Mucosa of gallbladder (tissue), 1 donor: ENCODE measurements at regions not wholly inside any gene's neighbourhood (a gene's known extent, or its start where the extent isn't known, plus 50 kb on each side); places are given as distances from the start of the nearest gene placed in this dataset.

Experiments used
- DNase-seq: peaks from one replicate; pipeline ENCODE4 v3.0.0-alpha.2; 2020; ENCODE audit warnings: low spot score
- donor health status: DM: no; HTN: no; CAD: no.

DNA sequence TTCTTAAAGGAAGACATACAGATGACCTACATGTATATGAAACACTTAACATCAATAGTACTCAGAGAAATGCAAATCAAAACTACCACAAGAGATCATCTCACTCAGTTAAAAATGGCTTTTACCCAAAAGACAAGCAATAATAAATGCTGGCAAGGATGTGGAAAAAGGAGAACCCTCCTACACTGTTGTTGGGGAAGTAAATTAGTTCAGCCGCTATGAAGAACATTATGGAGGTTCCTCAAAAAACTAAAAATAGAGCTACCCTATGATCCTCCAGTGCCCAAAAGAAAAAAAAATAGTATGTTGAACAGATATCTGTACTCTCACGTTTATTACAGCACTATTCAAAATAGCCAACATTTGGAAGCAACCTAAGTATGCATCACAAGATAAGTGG, 1579.4 kb upstream of the TMEFF2 start:
- DNase-seq: no peak

DNA sequence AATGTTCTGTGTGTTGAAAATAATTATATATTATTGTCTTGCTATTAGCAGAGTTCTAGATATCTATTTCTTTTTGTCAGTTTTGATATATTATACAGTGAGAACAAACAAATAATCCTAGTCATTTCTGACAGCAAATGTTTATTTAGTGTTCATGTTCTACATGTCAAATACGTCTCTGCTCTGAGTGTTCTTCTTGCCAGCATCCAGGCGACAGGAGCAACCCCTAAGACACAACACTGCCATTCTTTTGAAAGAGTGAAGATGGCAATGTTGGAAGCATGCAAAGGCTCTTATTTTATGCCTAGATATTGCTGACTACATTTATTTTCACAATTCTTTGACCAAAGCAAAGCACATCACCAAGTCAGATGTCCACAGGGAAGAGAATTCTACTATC, 1556.6 kb upstream of the TMEFF2 start:
- DNase-seq: no peak

DNA sequence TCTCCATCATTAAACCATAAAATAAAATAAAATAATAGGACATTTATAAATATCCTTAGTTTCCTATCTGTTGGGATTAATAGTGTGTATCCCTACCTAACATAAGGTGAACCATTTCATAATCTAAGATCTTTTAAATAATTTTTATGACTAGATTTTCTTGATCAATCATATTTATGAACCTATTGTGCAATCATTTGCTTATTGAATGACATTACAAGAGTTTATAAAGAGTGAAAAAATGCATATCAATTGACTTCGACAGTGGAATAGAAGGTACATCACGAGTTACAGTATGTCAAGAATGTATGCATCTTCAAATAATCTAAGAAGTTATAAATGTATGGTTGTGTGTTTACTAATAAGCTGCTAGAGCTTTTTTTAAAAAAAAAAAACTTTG, 1554.8 kb upstream of the TMEFF2 start:
- DNase-seq: no peak

DNA sequence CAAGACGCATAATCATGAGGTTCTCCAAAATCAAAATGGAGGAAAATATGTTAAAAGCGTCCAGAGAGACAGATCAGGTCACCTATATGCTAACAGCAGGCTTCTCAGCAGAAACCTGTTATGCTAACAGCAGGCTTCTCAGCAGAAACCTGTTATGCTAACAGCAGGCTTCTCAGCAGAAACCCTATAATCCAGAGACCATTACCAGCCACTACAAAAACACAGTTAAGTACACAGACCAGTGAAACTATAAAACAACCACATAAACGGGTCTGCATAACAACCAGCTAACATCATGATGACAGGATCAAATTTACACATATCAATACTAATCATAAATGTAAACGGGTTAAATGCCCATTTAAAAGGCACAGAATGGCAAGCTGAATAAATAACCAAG, 1548.4 kb upstream of the TMEFF2 start:
- no peak for DNase-seq

DNA sequence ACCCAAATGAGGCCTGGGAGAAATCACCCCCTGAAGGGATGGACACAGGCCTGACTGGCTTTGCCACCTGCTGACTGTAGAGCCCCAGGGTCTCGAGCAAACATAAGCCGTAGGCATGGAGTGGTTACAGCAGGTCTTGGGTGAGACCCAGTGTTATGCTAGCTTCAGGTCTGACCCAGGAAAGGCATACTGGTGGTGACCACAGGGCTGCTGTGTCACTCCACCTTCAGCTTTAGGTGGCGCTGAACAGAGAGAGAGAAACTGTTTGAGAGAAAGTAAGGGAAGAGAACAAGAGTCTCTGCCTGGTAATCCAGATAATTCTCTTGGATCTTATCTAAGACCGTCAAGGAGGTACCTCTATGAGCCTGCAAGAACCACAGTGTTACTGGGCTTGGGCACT, 1544.2 kb upstream of the TMEFF2 start:
- no peak for DNase-seq

DNA sequence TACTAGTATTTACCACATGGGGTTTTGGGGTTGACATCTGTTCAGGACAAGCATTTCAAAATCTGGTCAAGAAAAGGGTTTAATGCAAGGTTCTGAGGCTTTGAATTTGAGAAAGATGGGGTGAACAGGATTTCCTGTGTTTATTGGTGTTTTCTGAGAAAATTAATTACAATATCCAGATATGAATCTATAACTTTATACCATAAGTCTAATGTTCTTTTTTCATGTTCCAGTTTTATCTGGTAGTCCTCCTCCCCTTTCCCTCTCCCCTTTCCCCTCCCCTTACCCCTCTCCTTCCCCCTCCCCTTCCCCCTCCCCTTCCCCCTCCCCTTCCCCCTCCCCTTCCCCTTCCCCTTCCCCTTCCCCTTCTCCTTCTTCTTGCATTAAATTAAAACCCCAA, 1518.2 kb upstream of the TMEFF2 start:
- DNase-seq: no peak

DNA sequence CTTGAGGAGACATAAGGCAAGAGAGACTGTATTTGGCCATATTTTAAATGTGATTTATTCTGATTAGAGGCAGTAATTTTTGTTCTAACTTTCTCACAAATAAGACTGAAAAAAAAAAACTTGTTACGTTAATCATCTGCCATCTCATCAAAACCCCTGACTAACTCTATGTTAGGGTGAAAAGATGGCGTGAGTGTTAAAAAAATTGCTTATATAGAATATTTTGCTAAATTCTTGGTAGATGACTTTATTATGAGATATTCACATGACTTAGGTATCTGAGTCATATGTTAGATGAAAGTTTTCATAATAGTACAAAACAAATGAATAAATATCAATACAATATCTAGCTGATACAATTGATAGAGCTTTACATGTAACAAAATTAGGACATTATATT, 1508.7 kb upstream of the TMEFF2 start:
- no peak for DNase-seq

DNA sequence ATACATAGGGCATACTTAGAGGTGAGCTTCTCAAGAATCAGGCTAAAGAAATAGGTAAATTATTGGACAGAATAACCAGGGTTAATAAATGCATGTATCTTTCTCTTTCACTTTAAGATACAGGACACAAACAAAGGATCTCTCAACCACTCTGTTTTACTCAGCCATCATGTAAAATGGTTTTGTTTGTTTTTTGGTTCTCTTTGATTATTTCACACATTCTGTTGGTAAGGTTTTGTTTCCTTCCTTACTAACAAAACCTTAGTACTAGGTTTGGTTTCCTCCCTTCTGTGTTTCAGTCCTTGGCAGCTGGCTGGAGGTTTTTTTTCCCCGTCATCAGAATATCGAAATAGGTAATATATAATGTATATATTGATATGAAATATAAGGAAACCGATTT, 1506.8 kb upstream of the TMEFF2 start:
- no peak for DNase-seq

DNA sequence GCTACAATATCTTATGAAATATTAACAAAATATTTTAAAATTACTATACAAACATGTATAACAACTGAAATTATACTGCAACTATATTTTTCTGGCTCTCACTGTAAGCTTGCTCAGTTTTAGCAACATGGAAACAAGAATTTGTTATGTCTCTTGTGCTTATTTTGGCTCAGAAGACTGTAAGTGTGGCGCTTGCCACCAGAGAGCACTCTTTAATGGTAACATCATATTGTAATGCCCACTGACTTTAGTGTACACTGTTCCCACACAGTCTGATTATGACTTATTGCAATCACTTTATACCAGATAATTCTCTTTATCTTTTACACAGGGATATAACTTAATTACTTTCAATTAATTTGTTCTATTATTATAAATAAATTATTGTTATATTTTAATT, 1500.6 kb upstream of the TMEFF2 start:
- DNase-seq: no peak

DNA sequence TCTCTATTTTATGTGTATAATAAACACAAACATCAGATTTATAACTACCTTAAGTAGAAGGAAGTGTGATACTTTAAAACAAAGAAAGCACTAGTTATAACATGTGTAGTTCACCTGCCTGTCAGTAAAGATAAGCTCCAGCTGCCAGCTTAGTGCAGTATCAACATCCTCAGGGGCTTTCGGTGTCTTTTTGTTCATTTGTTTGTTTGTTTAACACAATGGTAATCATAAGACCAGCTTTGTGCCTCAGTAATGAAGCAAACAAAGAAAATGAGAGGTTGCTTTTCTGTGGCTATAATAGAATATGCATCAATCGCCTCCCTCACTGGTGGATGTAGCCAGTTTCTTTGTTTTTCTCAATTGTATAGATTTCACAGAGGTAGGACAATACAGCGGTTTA, 1499.0 kb upstream of the TMEFF2 start:
- DNase-seq: no peak

DNA sequence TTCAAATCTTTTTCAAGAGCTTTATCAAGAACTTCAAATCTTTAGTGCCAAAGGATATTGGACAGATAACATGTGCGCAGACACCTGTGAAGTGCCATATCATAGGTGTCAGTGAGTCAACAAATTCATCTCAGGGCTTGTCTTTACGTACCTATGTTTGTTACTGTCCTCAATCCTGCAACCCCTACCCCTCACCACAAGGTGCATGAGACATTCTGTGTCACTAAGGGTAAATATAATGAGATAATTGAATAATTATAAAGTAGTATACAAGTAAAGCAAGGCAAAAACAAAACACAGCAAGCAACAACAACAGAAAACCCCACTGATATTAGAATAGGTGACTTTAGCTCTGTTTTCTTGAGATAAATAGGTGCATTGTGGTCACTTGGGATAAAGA, 1495.8 kb upstream of the TMEFF2 start:
- no peak for DNase-seq

DNA sequence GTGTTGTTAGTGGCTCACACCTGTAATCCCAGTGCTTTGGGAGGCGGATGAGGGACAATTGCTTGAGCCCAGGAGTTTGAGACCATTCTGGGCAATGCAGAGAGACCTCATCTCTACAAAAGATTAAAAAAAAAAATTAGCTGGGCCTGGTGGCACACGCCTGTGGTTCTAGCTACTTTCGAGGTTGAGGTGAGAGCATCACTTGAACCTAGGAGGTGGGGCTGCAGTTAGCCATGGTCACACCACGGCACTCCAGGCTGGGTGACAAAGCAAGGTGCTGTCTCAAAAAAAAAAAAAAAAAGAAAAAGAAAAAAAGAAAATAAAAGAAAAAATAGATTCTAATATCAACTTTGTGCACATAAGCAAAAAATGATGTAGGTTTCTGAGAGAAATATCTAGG, 1492.5 kb upstream of the TMEFF2 start:
- DNase-seq: no peak

DNA sequence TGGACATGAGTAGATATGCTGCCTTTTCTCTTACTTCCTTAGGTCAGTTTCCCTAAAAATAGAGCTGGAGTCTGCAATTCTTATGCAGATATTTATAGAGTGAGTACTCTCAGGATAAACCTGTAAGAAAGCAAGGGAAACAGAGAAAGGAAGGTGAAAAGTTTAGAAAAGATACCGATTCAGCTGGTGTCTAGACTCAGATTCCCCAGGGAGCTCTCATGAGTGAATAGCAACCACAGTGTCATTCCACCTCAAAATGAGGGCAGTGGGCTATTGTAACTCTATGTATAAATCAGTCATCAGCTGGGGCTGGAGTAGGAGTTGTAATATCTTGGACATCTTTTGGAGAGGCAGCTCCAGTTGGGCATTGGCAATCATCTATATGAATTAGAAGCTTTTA, 1485.1 kb upstream of the TMEFF2 start:
- no peak for DNase-seq

DNA sequence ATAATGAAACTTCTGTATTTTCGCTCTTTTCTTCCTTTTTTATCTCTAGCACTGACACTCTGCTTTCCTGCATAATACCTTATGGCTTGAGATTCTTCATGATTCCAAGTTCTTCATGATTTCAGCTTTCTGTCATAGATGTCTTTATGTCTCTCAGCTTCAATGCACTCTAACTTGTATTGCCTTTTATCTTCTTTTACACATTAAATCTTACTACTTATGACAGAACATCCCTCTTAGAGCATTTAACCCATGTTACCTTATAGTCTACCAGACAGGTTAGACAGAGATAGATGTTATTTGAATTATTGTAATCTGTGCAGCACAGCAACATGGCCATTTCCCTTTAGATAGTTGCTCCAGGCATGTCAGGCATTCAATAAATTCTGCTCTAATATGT, 1475.7 kb upstream of the TMEFF2 start:
- DNase-seq: no peak

DNA sequence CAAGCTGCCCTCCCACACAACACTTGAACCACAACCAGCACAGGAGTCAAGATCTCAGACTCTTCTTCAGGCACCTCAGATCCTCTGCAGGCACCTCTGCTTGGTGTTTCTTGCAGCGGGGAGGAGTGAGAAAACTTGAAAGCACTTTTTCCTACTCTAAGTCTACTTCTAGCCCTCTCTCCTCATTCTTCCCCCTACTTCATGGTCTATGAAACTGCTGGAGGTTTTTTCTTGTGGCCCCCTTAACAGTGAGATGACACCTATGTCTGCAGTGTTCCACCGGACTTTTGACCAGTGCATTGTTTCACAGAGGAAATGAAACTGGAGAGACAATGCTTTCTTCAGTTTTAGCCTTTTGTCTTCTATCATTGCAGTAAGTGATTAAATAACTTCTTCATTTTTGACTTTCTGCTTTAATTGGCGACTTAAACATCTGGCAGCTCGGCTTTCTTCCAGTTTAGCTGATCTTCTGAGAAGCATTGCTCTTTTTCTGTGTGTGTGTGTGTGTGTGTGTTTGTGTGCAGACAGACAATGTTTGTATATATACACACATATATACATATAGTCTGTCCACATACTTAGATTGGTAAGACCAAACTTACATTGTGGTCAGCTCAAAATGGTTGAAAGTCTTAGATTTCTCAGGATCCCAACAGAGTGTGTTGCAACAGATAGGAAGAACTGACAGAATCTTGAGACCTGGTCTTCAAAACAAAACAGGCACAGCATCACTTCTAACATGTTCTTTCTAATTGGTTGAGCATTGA, 1474.0 kb upstream of the TMEFF2 start:
- DNase-seq: no peak

DNA sequence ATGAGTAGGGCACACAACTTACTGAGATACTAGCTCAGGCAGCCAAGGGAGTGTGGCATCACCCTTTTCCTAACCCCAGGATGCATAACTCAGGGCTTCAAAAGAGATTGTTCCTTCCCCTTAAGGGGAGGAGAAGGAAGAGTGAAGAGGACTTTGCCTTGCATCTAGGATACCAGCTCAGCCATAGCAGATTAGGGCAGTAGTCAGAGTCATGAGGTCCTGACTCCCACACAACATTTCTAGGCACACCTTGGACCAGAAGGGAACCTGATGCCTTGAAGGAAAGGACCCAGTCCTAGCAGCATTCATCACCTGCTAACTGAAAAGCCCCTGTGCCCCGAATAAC, 1433.2 kb upstream of the TMEFF2 start:
- no peak for DNase-seq

DNA sequence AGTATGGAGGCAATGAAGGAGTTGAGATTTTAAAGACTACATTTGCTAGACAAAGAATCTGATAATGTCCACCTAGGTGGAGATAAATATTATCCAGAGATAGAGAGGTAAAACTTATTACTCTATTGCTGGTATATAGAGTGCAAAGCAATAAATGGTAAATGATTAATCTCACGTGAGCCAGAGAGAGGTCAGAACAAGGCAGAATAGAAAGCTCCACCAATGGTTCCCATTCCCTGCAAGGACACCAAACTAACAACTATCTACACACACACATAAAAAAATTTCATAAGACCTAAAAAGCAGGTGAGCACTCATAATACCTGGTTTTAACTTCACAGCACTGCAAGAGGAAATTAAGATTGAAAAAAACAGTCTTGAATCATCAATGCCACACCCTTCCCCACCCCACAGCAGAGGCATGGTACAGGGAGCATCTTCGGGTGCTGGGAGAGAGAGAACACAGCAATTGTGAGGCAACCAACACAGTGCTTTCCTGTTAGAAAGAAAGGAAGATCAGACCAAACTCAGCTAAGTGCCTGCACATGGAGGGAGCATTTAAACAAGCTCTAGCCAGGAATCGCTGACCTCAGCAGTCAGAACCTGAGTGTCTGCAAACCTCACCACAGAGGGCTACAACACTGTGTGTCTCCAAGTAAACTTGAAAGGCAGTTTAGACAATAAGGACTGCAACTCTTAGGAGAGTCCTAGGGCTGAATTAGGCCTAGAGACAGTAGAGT, 1432.6 kb upstream of the TMEFF2 start:
- DNase-seq: no peak

DNA sequence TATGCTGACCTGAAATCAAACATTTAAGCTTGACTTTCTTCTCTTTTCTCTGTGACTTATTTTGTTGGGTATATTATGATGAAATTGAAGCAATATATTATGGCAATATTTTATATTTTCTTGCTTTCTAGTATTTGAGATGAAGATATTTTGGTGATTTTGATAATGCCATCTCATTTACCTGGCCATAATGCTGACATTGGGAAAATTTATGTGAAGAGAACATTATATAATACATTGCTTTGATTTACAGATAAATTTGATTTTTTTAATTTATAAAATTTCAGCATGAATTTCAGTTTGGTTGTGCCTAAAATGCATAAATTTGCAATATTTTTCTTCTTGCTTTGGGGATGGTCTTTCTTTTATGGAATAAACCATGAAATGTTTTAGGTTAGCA, 1413.7 kb upstream of the TMEFF2 start:
- DNase-seq: no peak

DNA sequence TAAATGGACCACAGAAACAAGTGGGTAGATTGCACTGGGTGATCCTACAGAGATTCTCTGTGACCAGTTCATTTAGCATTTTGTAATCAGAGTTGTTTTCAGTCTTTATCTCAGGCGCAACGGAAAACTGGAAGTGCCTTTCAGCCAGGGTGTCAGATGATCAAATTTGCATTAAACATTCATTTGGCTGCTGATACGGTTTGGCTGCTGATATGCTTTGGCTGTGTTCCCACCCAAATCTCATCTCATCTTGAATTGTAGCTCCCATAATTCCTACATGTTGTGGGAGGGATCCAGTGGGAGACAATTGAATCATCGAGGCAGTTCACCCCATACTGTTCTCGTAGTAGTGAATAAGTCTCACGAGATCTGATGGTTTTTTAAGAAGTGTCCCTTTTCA, 1396.1 kb upstream of the TMEFF2 start:
- no peak for DNase-seq

DNA sequence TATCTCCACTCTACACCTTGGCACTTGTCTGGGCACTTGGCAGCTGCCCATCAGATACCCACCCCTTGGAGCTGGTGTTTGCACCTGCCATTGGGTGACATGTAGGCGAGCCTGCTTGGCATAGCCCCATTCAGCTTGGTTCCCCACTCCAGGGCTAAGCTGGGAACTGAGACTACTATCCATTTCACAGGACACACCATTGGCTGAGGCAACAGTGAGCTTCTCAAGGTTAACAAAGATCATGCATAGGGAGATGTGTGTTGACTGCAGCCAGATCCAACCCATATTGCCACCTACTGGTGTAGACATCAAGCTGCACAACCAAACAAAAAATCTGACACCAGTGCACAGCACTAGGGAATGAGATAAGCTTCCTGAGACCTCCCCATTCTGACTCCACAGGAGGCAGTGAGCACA, 1389.8 kb upstream of the TMEFF2 start:
- DNase-seq: peak; percentile 22

DNA sequence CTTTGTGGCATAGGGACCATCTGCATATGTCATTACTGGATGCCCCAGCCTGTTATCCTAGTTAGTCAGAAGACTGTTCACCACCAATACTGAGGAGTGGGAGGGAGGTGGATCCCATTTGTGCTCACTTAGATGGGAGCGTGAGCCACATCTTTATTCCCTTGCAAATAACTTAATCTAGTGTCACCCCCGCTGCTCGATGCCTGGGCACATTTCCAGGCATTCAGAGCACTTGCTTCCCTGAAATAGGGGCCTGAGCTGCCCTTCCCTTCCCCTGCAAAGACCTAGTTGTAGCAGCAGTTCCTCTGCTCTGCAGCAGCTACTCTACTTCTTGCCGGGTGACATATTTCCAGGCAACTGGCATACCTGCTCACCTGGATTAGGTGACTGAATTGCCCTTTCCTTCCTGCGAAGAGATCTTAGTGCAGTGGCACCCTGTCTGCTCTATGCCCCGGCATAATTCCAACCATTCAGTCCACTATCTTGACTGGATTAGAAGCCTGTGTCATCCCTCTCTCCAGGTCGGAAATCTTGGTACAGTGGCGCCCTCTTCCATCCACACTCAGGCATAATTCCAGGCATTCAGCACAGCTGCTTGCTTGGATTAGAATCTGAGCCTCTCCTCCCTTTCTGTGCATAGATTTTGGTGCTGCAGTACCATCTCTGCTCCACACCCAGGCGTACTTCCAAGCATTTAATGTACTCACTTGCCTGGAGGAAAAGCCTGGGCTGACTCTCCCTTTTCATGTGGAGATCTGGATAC, 1389.1 kb upstream of the TMEFF2 start:
- DNase-seq: peak; percentile 57

DNA sequence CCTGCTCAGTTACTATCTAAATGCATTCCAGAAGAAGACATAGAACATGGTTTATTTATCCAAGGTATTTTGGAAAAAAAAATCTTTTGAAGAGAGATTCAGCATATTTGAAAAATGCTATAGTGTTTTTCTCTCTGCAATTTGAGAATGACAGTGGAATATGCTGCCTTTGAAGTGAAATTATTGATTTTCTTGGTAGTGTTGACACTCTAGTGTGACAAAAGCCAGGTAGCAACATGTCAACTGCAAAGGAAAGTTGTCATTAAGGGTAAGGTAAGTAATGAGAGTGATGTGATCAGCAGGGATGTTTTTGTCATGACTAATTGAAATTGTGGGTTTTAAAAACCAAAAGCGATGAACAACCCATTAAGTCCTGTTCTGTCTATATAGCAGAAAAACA, 1387.1 kb upstream of the TMEFF2 start:
- DNase-seq: no peak
